ENCODE measurements at regions not wholly inside any gene's neighbourhood (a gene's known extent, or its start where the extent isn't known, plus 50 kb on each side); places are given as distances from the start of the nearest gene placed in this dataset.

DNA sequence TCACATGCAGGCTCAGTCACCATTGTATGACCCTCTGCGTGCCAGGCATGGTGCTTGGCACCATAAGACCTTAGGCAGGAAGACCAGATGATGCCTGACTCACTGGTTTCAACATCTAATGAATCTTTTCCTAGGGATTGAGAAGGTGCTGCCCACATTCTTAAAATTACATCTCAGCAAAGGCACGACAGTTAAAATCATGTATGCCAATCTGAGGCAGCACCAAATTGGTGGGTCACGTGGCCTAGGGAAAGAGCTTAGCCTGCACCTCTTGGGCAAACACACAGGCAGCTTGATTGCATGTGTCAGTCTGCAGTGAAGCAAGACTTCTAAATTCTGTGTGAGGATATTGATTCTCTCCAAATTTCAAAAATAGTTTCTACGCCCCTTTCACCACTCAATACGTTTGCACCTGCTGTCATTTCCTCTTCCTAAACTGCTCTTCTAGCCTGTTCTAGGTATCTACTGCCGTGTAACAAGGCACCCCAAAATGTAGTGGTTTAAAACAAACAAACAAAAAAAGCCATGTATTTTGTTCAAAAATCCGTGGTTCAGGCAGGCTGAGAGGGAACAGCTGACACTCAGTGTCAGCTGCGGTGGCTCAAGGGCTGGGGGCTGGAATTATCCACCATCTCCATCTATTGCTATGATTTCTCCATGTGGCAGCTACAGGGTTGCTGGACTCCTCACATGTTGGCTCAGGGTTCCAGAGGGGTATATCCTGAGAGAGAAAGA, 160.2 kb upstream of the FGGY start:
- Histone ChIP-seq H3K27me3 (ENCODE audit: insufficient read depth, low read length, poor library complexity, severe bottlenecking) (no peaks in the 10 kb centered on the region), H3K4me3 (ENCODE audit: low read length, poor library complexity, severe bottlenecking) (no peak overlapping the region), H3K79me2 (ENCODE audit: insufficient read depth, low read length) (no peaks in the 10 kb centered on the region), H2AFZ (ENCODE audit: low read length) (no peak overlapping the region), H3K4me1 (ENCODE audit: insufficient read depth, low read length, poor library complexity, severe bottlenecking) (peaks cover 17% of the 10 kb centered on the region), H3K36me3 (ENCODE audit: insufficient read depth, low read length) (no peaks in the 10 kb centered on the region), H3K9me2 (replicated peaks; ENCODE audit: low read depth, low read length) (no peaks in the 10 kb centered on the region), H3K9ac (ENCODE audit: low read depth, low read length, poor library complexity, severe bottlenecking) (no peak overlapping the region), H3K9me3 (ENCODE audit: insufficient read depth, low read depth, low read length) (no peaks in the 10 kb centered on the region), H4K20me1 (ENCODE audit: insufficient read depth, low read length, poor library complexity, severe bottlenecking) (no peaks in the 10 kb centered on the region), H3F3A (ENCODE audit: low read depth) (no peaks in the 10 kb centered on the region), H3K4me2 (ENCODE audit: low read depth, low read length, poor library complexity, severe bottlenecking) (no peak overlapping the region)
- TF ChIP-seq, protein P1, sequence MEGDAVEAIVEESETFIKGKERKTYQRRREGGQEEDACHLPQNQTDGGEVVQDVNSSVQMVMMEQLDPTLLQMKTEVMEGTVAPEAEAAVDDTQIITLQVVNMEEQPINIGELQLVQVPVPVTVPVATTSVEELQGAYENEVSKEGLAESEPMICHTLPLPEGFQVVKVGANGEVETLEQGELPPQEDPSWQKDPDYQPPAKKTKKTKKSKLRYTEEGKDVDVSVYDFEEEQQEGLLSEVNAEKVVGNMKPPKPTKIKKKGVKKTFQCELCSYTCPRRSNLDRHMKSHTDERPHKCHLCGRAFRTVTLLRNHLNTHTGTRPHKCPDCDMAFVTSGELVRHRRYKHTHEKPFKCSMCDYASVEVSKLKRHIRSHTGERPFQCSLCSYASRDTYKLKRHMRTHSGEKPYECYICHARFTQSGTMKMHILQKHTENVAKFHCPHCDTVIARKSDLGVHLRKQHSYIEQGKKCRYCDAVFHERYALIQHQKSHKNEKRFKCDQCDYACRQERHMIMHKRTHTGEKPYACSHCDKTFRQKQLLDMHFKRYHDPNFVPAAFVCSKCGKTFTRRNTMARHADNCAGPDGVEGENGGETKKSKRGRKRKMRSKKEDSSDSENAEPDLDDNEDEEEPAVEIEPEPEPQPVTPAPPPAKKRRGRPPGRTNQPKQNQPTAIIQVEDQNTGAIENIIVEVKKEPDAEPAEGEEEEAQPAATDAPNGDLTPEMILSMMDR (conservative IDR thresholded peaks at IDR 0.05; ENCODE audit: low read length): no peak

- no peaks in the 10 kb centered on the region for H3K79me2 ChIP-seq (ENCODE audit: insufficient read depth, low read length)
- no peak overlapping the region for H2AFZ ChIP-seq (ENCODE audit: low read length)
- no peak overlapping the region for H3K4me3 ChIP-seq (ENCODE audit: low read length, poor library complexity, severe bottlenecking)
- H4K20me1 ChIP-seq (ENCODE audit: insufficient read depth, low read length, poor library complexity, severe bottlenecking): no peaks in the 10 kb centered on the region
- no peak overlapping the region for H3K9ac ChIP-seq (ENCODE audit: low read depth, low read length, poor library complexity, severe bottlenecking)
- H3K27me3 ChIP-seq (ENCODE audit: insufficient read depth, low read length, poor library complexity, severe bottlenecking): no peaks in the 10 kb centered on the region
- H3K9me3 ChIP-seq (ENCODE audit: insufficient read depth, low read depth, low read length): no peaks in the 10 kb centered on the region
- no peaks in the 10 kb centered on the region for H3K36me3 ChIP-seq (ENCODE audit: insufficient read depth, low read length)
- H3K4me2 ChIP-seq (ENCODE audit: low read depth, low read length, poor library complexity, severe bottlenecking): no peak overlapping the region
- no peaks in the 10 kb centered on the region for H3F3A ChIP-seq (ENCODE audit: low read depth)
- H3K4me1 ChIP-seq (ENCODE audit: insufficient read depth, low read length, poor library complexity, severe bottlenecking): peaks cover 17% of the 10 kb centered on the region
- no peaks in the 10 kb centered on the region for H3K9me2 ChIP-seq (replicated peaks; ENCODE audit: low read depth, low read length)
- TF ChIP-seq EZH2phosphoT487 (IDR thresholded peaks at IDR 0.05; ENCODE audit: borderline replicate concordance): no peak
- TF ChIP-seq, protein P1 (conservative IDR thresholded peaks at IDR 0.05; ENCODE audit: low read length): no peak
These were observed 159.6 kb upstream of the FGGY start for GRCh38 chr1:59137276-59137615.

DNA sequence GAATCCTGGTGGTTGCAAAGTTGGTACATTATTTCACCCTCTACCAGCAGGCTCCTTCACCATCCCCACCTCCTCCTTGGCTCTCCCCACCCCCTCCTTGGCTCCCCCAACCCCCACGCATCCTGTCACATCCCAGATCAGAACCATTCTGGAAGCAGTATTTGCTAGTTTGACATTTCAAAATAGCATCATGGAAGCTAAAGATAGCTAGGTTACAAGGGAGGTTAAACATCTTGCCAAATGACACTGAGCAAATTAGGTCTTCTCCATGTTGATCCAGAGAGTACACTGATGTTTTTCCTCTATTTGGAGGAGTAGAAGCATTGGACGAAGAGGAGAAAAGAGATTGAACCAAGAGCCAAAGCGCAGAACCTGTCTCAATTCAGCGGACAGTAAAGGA, 158.9 kb upstream of the FGGY start:
- no peaks in the 10 kb centered on the region for H3K79me2 ChIP-seq (ENCODE audit: insufficient read depth, low read length)
- H3K4me1 ChIP-seq (ENCODE audit: insufficient read depth, low read length, poor library complexity, severe bottlenecking): peaks cover 17% of the 10 kb centered on the region
- H3K27me3 ChIP-seq (ENCODE audit: insufficient read depth, low read length, poor library complexity, severe bottlenecking): no peaks in the 10 kb centered on the region
- H3K4me3 ChIP-seq (ENCODE audit: low read length, poor library complexity, severe bottlenecking): no peak overlapping the region
- no peak overlapping the region for H3K9ac ChIP-seq (ENCODE audit: low read depth, low read length, poor library complexity, severe bottlenecking)
- peak overlapping the region; percentile 81 for H2AFZ ChIP-seq (ENCODE audit: low read length)
- TF ChIP-seq, protein P1 (conservative IDR thresholded peaks at IDR 0.05; ENCODE audit: low read length): no peak
- no peak for TF ChIP-seq EZH2phosphoT487 (IDR thresholded peaks at IDR 0.05; ENCODE audit: borderline replicate concordance)
- no peaks in the 10 kb centered on the region for H3K9me2 ChIP-seq (replicated peaks; ENCODE audit: low read depth, low read length)
- peak overlapping the region; percentile 2 for H3K4me2 ChIP-seq (ENCODE audit: low read depth, low read length, poor library complexity, severe bottlenecking)
- H3K9me3 ChIP-seq (ENCODE audit: insufficient read depth, low read depth, low read length): no peaks in the 10 kb centered on the region
- H3K36me3 ChIP-seq (ENCODE audit: insufficient read depth, low read length): no peaks in the 10 kb centered on the region
- H4K20me1 ChIP-seq (ENCODE audit: insufficient read depth, low read length, poor library complexity, severe bottlenecking): no peaks in the 10 kb centered on the region
- H3F3A ChIP-seq (ENCODE audit: low read depth): no peaks in the 10 kb centered on the region

Measured in Loucy (cell line).